A549 (cell line): ENCODE measurements at regions not wholly inside any gene's neighbourhood (a gene's known extent, or its start where the extent isn't known, plus 50 kb on each side); places are given as distances from the start of the nearest gene placed in this dataset.

Experiments used
- EP300 ChIP-seq, 2 experiments: fragments of >200 bp; sonication (Bioruptor Twin); formaldehyde crosslinking; IDR thresholded peaks; 2 replicates in 1 of 2; 3 replicates in 1 of 2; pipeline ENCODE4 v1.6.1; 2016 to 2017
- FOSL2 ChIP-seq, 2 experiments: fragments of 450-650 bp in 1 of 2; fragments of >200 bp in 1 of 2; sonication (Bioruptor Twin) in 1 of 2; formaldehyde crosslinking; IDR thresholded peaks; 2 replicates each; pipeline versions ENCODE4 v1.5.0 to v1.6.1; 2016 to 2020; ENCODE audit warnings: mild to moderate bottlenecking in 1 of 2, moderate library complexity in 1 of 2
- POLR2A ChIP-seq: IDR thresholded peaks from 2 replicates; pipeline ENCODE4 v1.6.1; 2012; ENCODE audit warnings: mild to moderate bottlenecking, low read length
- RARB ChIP-seq: fragments of 250-450 bp; sonication (Bioruptor Pico); IDR thresholded peaks from 2 replicates; pipeline ENCODE4 v1.8.0; 2021; ENCODE audit warnings: mild to moderate bottlenecking, moderate library complexity
- RFX5 ChIP-seq: fragments of 450-650 bp; IDR thresholded peaks from 2 replicates; pipeline ENCODE4 v1.7.1; 2014; ENCODE audit warnings: antibody characterized with exemption, mild to moderate bottlenecking, moderate library complexity
- SREBF2 ChIP-seq: fragments of 450-650 bp; IDR thresholded peaks from 2 replicates; pipeline ENCODE4 v1.6.1; 2014; ENCODE audit warnings: mild to moderate bottlenecking, moderate library complexity
- TF ChIP-seq, protein P1 (sequence below): fragments of >200 bp; sonication (Bioruptor Twin); formaldehyde crosslinking; IDR thresholded peaks from 3 replicates; pipeline ENCODE4 v1.5.1; 2016
- TF ChIP-seq, protein P2 (sequence below): IDR thresholded peaks from 2 replicates; pipeline ENCODE4 v1.6.1; 2012
- TF ChIP-seq, protein P3 (sequence below): fragments of 200-600 bp; sonication (generic); IDR thresholded peaks from 2 replicates; pipeline ENCODE4 v1.6.1; 2016; ENCODE audit warnings: antibody characterized with exemption, mild to moderate bottlenecking, moderate library complexity
- TF ChIP-seq, protein P4 (sequence below): IDR thresholded peaks from 2 replicates; pipeline ENCODE4 v1.6.1; 2012
- TF ChIP-seq, protein P5 (sequence below): fragments of 150-350 bp; IDR thresholded peaks from 2 replicates; pipeline ENCODE4 v1.6.1; 2014; ENCODE audit warnings: low read depth, mild to moderate bottlenecking, low read length

DNA sequence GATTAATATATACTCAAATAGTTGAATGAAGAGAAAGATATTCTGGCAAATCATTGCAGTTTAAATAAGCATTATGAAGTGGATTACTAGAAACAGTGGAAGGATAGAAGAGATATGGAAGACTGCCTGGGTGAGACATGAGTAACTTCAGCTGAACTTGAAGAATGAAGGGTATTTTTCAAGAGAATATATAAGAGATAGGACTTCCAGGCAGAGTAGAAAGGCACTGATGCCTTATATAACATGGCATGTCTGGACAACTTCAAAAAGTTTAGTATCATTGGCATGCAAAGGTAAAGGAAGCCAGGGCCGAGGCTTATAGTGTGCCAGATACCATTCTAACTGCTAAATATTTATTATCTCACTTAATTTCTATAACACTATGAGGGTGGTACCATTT is 126.5 kb upstream of the SLC7A14 start:
- TF ChIP-seq, protein P1, sequence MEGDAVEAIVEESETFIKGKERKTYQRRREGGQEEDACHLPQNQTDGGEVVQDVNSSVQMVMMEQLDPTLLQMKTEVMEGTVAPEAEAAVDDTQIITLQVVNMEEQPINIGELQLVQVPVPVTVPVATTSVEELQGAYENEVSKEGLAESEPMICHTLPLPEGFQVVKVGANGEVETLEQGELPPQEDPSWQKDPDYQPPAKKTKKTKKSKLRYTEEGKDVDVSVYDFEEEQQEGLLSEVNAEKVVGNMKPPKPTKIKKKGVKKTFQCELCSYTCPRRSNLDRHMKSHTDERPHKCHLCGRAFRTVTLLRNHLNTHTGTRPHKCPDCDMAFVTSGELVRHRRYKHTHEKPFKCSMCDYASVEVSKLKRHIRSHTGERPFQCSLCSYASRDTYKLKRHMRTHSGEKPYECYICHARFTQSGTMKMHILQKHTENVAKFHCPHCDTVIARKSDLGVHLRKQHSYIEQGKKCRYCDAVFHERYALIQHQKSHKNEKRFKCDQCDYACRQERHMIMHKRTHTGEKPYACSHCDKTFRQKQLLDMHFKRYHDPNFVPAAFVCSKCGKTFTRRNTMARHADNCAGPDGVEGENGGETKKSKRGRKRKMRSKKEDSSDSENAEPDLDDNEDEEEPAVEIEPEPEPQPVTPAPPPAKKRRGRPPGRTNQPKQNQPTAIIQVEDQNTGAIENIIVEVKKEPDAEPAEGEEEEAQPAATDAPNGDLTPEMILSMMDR: no peak
- TF ChIP-seq RFX5: no peak
- no peak for TF ChIP-seq SREBF2
- no peak for TF ChIP-seq POLR2A
- TF ChIP-seq, protein P2, sequence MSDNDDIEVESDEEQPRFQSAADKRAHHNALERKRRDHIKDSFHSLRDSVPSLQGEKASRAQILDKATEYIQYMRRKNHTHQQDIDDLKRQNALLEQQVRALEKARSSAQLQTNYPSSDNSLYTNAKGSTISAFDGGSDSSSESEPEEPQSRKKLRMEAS: no peak
- no peak for TF ChIP-seq FOSL2 (IDR thresholded peaks at IDR 0.05)
- no peak for TF ChIP-seq FOSL2 (CRISPR knock-in tag; IDR thresholded peaks at IDR 0.05)
- no peak for TF ChIP-seq RARB (CRISPR knock-in tag)
- TF ChIP-seq, protein P3, sequence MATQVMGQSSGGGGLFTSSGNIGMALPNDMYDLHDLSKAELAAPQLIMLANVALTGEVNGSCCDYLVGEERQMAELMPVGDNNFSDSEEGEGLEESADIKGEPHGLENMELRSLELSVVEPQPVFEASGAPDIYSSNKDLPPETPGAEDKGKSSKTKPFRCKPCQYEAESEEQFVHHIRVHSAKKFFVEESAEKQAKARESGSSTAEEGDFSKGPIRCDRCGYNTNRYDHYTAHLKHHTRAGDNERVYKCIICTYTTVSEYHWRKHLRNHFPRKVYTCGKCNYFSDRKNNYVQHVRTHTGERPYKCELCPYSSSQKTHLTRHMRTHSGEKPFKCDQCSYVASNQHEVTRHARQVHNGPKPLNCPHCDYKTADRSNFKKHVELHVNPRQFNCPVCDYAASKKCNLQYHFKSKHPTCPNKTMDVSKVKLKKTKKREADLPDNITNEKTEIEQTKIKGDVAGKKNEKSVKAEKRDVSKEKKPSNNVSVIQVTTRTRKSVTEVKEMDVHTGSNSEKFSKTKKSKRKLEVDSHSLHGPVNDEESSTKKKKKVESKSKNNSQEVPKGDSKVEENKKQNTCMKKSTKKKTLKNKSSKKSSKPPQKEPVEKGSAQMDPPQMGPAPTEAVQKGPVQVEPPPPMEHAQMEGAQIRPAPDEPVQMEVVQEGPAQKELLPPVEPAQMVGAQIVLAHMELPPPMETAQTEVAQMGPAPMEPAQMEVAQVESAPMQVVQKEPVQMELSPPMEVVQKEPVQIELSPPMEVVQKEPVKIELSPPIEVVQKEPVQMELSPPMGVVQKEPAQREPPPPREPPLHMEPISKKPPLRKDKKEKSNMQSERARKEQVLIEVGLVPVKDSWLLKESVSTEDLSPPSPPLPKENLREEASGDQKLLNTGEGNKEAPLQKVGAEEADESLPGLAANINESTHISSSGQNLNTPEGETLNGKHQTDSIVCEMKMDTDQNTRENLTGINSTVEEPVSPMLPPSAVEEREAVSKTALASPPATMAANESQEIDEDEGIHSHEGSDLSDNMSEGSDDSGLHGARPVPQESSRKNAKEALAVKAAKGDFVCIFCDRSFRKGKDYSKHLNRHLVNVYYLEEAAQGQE: no peak
- TF ChIP-seq EP300 (IDR thresholded peaks at IDR 0.05): no peak
- TF ChIP-seq, protein P4, sequence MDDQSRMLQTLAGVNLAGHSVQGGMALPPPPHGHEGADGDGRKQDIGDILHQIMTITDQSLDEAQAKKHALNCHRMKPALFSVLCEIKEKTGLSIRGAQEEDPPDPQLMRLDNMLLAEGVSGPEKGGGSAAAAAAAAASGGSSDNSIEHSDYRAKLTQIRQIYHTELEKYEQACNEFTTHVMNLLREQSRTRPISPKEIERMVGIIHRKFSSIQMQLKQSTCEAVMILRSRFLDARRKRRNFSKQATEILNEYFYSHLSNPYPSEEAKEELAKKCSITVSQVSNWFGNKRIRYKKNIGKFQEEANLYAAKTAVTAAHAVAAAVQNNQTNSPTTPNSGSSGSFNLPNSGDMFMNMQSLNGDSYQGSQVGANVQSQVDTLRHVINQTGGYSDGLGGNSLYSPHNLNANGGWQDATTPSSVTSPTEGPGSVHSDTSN: no peak
- TF ChIP-seq, protein P5, sequence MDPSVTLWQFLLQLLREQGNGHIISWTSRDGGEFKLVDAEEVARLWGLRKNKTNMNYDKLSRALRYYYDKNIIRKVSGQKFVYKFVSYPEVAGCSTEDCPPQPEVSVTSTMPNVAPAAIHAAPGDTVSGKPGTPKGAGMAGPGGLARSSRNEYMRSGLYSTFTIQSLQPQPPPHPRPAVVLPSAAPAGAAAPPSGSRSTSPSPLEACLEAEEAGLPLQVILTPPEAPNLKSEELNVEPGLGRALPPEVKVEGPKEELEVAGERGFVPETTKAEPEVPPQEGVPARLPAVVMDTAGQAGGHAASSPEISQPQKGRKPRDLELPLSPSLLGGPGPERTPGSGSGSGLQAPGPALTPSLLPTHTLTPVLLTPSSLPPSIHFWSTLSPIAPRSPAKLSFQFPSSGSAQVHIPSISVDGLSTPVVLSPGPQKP: no peak
